HCT116 (cell line): ENCODE measurements at regions not wholly inside any gene's neighbourhood (a gene's known extent, or its start where the extent isn't known, plus 50 kb on each side); places are given as distances from the start of the nearest gene placed in this dataset.

Experiments
- ATAC-seq: fragments of 200-7000 bp; cut with Tn5 transposase; 2 replicates; pipeline ENCODE4 v1.9.1; 2020; ENCODE audit warnings: mild to moderate bottlenecking, moderate library complexity
- BruUV-seq: library from RNA; stranded (reverse); fragments of 400-500 nt; replicated peaks from 2 replicates; lab custom pipeline; 2021; lab: Mats Ljungman, UMichigan
- CTCF ChIA-PET: fragments of 300-600 bp; sonication (Branson Sonifier 250); formaldehyde crosslinking; loops from one replicate; lab custom pipeline; 2021; ENCODE audit warnings: antibody characterized with exemption; lab: Charles Lee
- POLR2A ChIA-PET: fragments of 300-600, 350-600 bp; sonication (Branson Sonifier 250); formaldehyde crosslinking; loops from one replicate; lab custom pipeline; 2021; ENCODE audit warnings: antibody characterized with exemption; lab: Charles Lee
- RAD21 ChIA-PET, 2 experiments: fragments of 300-600 bp; sonication (Branson Sonifier 250); formaldehyde crosslinking; loops; one replicate each; lab custom pipeline; 2023; ENCODE audit warnings: low total read pairs in 2 of 2; ENCODE audit not compliant: uncharacterized antibody in 2 of 2, unreplicated experiment in 2 of 2, low non-redundant PET in 1 of 2; lab: Charles Lee
- DNase-seq: peaks from one replicate; pipeline ENCODE4 v3.0.0-alpha.2; 2010; ENCODE audit warnings: low read depth, low spot score
- H2AFZ ChIP-seq: fragments of 200-600 bp; shearing (Covaris generic), sonication (generic); 2 replicates; pipeline ENCODE4 v1.6.1; 2017; ENCODE audit warnings: low read depth, mixed run types, mixed read lengths, antibody characterized with exemption, low read length; ENCODE audit not compliant: poor library complexity, severe bottlenecking
- H3K27ac ChIP-seq: 2 replicates; pipeline ENCODE4 v1.5.1; 2012; ENCODE audit warnings: low read depth, low read length
- H3K27me3 ChIP-seq: fragments of 200-600 bp; sonication (generic); 2 replicates; pipeline ENCODE4 v1.6.1; 2016; ENCODE audit warnings: mixed run types, low read length, mixed read lengths; ENCODE audit not compliant: insufficient read depth
- H3K36me3 ChIP-seq, 2 experiments: fragments of 200-500 bp in 1 of 2; fragments of 200-600 bp in 1 of 2; sonication (Bioruptor generic) in 1 of 2; sonication (generic) in 1 of 2; 2 replicates each; pipeline versions ENCODE4 v1.5.1 to v1.6.1; 2014 to 2016; ENCODE audit warnings: low read length in 2 of 2, inconsistent platforms in 1 of 2, mixed read lengths in 1 of 2, mixed run types in 1 of 2; ENCODE audit not compliant: insufficient read depth in 2 of 2, control insufficient read depth in 1 of 2
- H3K4me1 ChIP-seq, 2 experiments: fragments of 200-600 bp in 1 of 2; sonication (generic) in 1 of 2; 2 replicates each; pipeline versions ENCODE4 v1.5.1 to v1.6.1; 2012 to 2017; ENCODE audit warnings: low read length in 2 of 2, inconsistent platforms in 1 of 2, mild to moderate bottlenecking in 1 of 2, mixed read lengths in 1 of 2, mixed run types in 1 of 2, moderate library complexity in 1 of 2; ENCODE audit not compliant: insufficient read depth in 2 of 2, control insufficient read depth in 1 of 2
- H3K4me2 ChIP-seq: fragments of 200-600 bp; sonication (generic); 2 replicates; pipeline ENCODE4 v1.6.1; 2017; ENCODE audit warnings: mixed run types, low read length, mixed read lengths
- H3K4me3 ChIP-seq, 2 experiments: fragments of 200-600 bp in 1 of 2; sonication (generic) in 1 of 2; replicated peaks in 1 of 2; 2 replicates each; pipeline ENCODE4 v1.5.1; 2011 to 2016; ENCODE audit warnings: low read length in 2 of 2, control low read depth in 1 of 2, low read depth in 1 of 2, mild to moderate bottlenecking in 1 of 2, mixed read lengths in 1 of 2, mixed run types in 1 of 2
- H3K79me2 ChIP-seq: fragments of 200-600 bp; sonication (generic); 2 replicates; pipeline ENCODE4 v1.6.1; 2017; ENCODE audit warnings: mild to moderate bottlenecking, mixed run types, low read length, moderate library complexity, mixed read lengths; ENCODE audit not compliant: insufficient read depth
- H3K9ac ChIP-seq: fragments of 200-600 bp; sonication (generic); 2 replicates; pipeline ENCODE4 v1.6.1; 2016; ENCODE audit warnings: low read length, mixed read lengths
- H3K9me2 ChIP-seq: fragments of 200-600 bp; sonication (generic), shearing (Covaris generic); 2 replicates; pipeline ENCODE4 v1.6.1; 2017; ENCODE audit warnings: mixed run types, mild to moderate bottlenecking, moderate library complexity; ENCODE audit not compliant: insufficient read depth
- H3K9me3 ChIP-seq, 2 experiments: fragments of 200-500 bp in 1 of 2; fragments of 200-600 bp in 1 of 2; sonication (Bioruptor generic) in 1 of 2; sonication (generic) in 1 of 2; 2 replicates each; pipeline ENCODE4 v1.6.1; 2014 to 2017; ENCODE audit warnings: low read length in 2 of 2, mixed read lengths in 2 of 2, inconsistent platforms in 1 of 2, low read depth in 1 of 2, mild to moderate bottlenecking in 1 of 2, mixed run types in 1 of 2, moderate library complexity in 1 of 2; ENCODE audit not compliant: control insufficient read depth in 1 of 2, insufficient read depth in 1 of 2
- H4K20me1 ChIP-seq: fragments of 200-600 bp; sonication (generic), shearing (Covaris generic); 2 replicates; pipeline ENCODE4 v1.6.1; 2017; ENCODE audit warnings: mixed run types, mild to moderate bottlenecking, moderate library complexity; ENCODE audit not compliant: insufficient read depth
- CBX3 ChIP-seq: IDR thresholded peaks from 2 replicates; pipeline ENCODE4 v1.6.1; 2012; ENCODE audit warnings: low read depth
- CEBPB ChIP-seq: IDR thresholded peaks from 2 replicates; pipeline ENCODE4 v1.6.1; 2012; ENCODE audit warnings: low read depth
- EGR1 ChIP-seq: IDR thresholded peaks from 2 replicates; pipeline ENCODE4 v1.6.1; 2012; ENCODE audit warnings: low read depth
- ELF1 ChIP-seq: IDR thresholded peaks from 2 replicates; pipeline ENCODE4 v1.6.1; 2012; ENCODE audit warnings: low read depth, borderline replicate concordance
- JUND ChIP-seq: IDR thresholded peaks from 2 replicates; pipeline ENCODE4 v1.6.1; 2012
- POLR2A ChIP-seq: IDR thresholded peaks from 2 replicates; pipeline ENCODE4 v1.7.0; 2011; ENCODE audit warnings: borderline replicate concordance; ENCODE audit not compliant: insufficient read depth, insufficient read length; ENCODE audit errors: extremely low read depth
- POLR2AphosphoS5 ChIP-seq: IDR thresholded peaks from 2 replicates; pipeline ENCODE4 v1.6.1; 2011; ENCODE audit warnings: mild to moderate bottlenecking, low read depth, low read length, moderate library complexity
- SRF ChIP-seq: IDR thresholded peaks from 2 replicates; pipeline ENCODE4 v1.6.1; 2012; ENCODE audit warnings: low read depth
- TCF7L2 ChIP-seq: IDR thresholded peaks from 2 replicates; pipeline ENCODE4 v1.7.0; 2011; ENCODE audit warnings: borderline replicate concordance, inconsistent platforms; ENCODE audit not compliant: insufficient read depth, insufficient read length; ENCODE audit errors: extremely low read depth
- ZNF274 ChIP-seq: fragments of 200-500 bp; sonication (Bioruptor generic); IDR thresholded peaks from 2 replicates; pipeline ENCODE4 v1.6.1; 2014; ENCODE audit warnings: mild to moderate bottlenecking, low read depth, low read length, inconsistent platforms
- intact Hi-C: fragments of 100-400 bp; cut with micrococcal nuclease; formaldehyde crosslinking; loops from 2 replicates; pipeline ENCODE4 v1.10.0; 2022
- TF ChIP-seq, protein P1 (sequence below): IDR thresholded peaks from 2 replicates; pipeline ENCODE4 v1.6.1; 2011; ENCODE audit warnings: mild to moderate bottlenecking, low read length, moderate library complexity; ENCODE audit not compliant: insufficient replicate concordance; ENCODE audit errors: extremely low read depth
- TF ChIP-seq, protein P2 (sequence below): IDR thresholded peaks from 2 replicates; pipeline ENCODE4 v1.6.1; 2012

DNA sequence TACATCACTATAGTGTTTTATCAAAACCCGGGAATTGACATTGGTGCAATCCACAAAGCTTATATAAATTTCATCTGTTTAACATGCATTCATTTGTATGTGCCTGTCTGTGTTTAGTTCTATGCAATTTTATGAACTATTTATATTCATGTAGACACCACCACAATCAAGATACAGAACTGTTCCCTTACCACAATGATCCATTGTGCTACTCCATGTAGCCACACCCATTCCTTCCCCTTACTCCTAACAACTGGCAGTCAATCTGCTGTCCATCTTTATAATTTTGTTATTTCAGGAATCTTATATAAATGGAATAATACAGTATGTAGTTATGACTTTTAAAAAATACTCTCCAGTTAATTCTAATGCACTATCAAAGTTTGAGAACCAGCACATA is 389.5 kb downstream of the HTR1A start:
- no peaks in the 10 kb centered on the region for H3K9me2 ChIP-seq
- TF ChIP-seq CEBPB (no peak), ZNF274 (no peak), CBX3 (no peak), EGR1 (no peak), POLR2A (no peak), JUND (no peak), POLR2AphosphoS5 (no peak), ELF1 (no peak), TCF7L2 (no peak), SRF (no peak)
- TF ChIP-seq, protein P1, sequence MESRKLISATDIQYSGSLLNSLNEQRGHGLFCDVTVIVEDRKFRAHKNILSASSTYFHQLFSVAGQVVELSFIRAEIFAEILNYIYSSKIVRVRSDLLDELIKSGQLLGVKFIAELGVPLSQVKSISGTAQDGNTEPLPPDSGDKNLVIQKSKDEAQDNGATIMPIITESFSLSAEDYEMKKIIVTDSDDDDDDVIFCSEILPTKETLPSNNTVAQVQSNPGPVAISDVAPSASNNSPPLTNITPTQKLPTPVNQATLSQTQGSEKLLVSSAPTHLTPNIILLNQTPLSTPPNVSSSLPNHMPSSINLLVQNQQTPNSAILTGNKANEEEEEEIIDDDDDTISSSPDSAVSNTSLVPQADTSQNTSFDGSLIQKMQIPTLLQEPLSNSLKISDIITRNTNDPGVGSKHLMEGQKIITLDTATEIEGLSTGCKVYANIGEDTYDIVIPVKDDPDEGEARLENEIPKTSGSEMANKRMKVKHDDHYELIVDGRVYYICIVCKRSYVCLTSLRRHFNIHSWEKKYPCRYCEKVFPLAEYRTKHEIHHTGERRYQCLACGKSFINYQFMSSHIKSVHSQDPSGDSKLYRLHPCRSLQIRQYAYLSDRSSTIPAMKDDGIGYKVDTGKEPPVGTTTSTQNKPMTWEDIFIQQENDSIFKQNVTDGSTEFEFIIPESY = no peak
- TF ChIP-seq, protein P2, sequence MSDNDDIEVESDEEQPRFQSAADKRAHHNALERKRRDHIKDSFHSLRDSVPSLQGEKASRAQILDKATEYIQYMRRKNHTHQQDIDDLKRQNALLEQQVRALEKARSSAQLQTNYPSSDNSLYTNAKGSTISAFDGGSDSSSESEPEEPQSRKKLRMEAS = no peak
- H3K9ac ChIP-seq = no peak overlapping the region
- H4K20me1 ChIP-seq = no peaks in the 10 kb centered on the region
- H3K4me3 ChIP-seq = no peak overlapping the region
- H3K4me2 ChIP-seq = no peak overlapping the region
- ChIA-PET RAD21 (no interaction called here), POLR2A (no interaction called here), CTCF (no interaction called here)
- no peak overlapping the region for H3K27ac ChIP-seq
- no peaks in the 10 kb centered on the region for H3K4me1 ChIP-seq
- ATAC-seq (no peak), DNase-seq (no peak)
- H2AFZ ChIP-seq = no peak overlapping the region
- H3K79me2 ChIP-seq = no peaks in the 10 kb centered on the region
- intact Hi-C loops = no loop called here
- no TSS peak for BruUV-seq
- no peaks in the 10 kb centered on the region for H3K36me3 ChIP-seq
- no peaks in the 10 kb centered on the region for H3K27me3 ChIP-seq
- H3K9me3 ChIP-seq = peaks cover 5 to 26% of the 10 kb centered on the region in 2 experiments; a peak in 2 of 4 replicates
